8988T (cell line): ENCODE measurements at regions not wholly inside any gene's neighbourhood (a gene's known extent, or its start where the extent isn't known, plus 50 kb on each side); places are given as distances from the start of the nearest gene placed in this dataset.

Source experiments
- DNase-seq: peaks from one replicate; pipeline ENCODE4 v3.0.0; 2011

DNA sequence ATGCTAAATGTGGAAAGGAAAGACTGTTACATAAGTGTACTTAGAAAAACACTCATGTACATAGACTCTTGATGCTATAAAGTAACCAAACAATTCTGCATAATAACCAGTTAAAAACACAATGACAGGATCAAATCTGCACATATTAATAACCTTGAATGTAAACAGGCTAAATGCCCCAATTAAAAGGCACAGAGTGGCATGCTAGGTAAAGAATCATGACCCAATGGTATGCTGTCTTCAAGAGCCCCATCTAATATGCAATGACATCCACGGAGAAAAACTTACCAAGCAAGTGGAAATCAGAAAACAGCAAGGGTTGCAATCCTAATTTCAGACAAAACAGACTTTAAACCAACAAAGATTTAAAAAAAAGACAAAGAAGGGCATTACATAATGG, 644.8 kb upstream of the PKN2 start:
- no peak for DNase-seq

DNA sequence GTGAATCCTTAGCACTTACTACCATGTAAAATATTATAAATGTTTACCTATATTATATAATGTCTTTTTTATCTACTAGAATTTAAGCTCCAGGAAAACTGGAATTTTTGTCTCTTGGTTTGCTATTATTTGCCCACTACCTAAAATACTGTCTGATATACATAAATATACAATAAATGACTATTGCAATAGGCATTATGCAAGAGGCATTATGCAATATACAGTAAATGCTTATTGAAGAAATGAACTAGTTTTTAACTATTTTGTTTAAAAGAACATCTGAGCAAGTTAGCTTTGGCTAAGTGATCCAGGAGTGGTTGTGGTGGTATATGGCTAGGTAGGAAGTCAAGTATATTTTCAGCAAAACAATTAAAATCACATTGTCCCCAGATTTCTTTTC, 640.2 kb upstream of the PKN2 start:
- no peak for DNase-seq

DNA sequence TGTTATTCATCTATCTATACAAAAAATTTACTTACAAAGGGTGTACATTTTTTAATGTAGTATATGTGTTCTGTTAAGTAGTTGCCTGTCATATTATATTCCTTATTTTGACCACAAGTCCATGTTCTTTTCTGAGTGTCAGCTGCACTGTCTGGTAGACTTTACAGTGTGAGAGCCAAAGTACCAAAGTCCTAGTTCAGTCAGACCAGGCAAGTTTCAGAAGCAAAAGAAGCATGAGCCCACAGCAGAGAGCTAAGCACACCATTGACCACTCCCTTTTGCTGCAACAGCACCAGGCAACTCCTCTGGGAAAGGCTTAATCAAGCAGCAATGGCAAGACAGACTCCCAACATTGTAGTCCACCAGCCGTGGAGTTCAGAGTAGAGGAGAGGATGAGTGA, 631.9 kb upstream of the PKN2 start:
- no peak for DNase-seq

DNA sequence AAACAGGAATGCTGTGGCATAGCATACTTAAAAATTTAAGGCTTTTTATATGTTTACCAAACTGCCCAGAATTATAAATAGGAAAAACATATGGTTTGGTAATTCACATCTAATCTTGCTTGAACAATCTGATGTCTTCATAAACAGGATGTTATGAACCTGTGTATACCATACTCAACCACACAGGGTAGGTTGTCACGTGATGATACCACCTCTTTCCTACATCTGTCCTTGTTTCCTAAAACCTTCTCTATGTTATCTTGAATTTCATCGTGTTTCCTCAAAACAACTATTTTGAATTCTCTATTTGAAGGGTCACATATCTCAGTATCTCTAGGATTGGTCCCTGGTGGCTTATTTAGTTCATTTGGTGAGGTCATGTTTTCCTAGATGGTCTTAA, 631.0 kb upstream of the PKN2 start:
- DNase-seq, result no peak

DNA sequence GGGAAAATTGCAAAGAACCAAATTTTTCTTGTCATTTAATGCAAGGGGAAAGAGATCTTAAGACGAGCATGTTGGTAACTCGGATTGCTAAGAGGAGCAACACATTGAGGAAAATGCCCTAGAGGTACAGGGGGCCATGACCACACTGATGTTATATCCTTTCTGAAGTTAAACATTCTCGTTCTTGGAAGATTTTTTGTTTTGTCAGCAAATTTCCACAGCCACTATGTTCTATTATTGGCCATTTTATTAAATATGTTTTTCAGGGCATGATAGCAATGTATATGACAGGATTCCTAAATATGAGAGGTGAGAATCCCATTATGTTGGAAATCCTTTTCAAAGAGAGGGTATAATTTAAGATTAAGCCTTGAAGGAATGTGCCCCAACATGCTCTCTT, 627.2 kb upstream of the PKN2 start:
- DNase-seq, result no peak

DNA sequence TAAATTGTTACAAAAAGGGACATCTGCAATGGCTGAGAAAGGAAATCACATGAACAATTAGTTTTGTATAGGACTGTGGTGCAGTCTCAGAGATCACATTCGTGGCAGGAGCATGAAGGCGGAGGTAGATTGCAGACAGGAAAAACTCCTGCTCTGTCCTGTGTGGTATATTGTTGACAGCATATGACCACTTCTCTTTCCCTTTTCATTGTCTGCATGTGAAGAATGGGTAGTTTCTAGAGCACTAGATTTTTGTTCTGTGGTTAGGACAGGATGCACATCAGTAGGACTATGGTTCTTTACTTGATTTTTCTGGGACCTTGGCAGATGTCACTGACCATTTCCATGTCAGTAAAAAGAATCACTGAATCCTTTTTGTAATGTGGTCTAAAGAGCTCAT, 625.9 kb upstream of the PKN2 start:
- no peak for DNase-seq

DNA sequence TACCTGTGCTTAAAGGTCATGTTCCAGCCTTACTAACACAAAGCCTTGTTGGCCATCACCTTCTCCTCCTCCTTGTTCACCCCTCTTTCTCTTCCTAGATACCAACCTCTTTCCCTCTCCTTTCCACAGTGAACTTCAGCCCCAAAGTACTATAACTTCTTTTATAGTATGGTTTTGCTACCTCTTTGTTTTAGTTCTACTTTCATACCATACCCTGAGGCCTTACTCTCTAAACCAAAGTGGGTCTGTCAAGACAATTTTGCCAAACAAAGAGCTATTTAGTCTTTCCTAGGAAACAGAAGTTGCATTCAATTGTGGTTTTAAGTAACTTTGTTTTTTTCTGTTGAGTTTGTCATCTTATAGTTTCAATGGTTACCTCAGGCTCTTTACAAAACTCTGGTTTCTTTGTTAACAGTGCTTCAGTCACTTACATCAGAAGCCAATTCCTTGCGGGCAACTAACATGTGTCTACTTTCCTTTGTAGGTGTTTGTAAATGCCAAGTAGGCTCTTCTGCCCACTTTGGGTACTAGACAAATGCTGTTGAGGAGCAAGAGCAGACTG, 623.9 kb upstream of the PKN2 start:
- no peak for DNase-seq

DNA sequence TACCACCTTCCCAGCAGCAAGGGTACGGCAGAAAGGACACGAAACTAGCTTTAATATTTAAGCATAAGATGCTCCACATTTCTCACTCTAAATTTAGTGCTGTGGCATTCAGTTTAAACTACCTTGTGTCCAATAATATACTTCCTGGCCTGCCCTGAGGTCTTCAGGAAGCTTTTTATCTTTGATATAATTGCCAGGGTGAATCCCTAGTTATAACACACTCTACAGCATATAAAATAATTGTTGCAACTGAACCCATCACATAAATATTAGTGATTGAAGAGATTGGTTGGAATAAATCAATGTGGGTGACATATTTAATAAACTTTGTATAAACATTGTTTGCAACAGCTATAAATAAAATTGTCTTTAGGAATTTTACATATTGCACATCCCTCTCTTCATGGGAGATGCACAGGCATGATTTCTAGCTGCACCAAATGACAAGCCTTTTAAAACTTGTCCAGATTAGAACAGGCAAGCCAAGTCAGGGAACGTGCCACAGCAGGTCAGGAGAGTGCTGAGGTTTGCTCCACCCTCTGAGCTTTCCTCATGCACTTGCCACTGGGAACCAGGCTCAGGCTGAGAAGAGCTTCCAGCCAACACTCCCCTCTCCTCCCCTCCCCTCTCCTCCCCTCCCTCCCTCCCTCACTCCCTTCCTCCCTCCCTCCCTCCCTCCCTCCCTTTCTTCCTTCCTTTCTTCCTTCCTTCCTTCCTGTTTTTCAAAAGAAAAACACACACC, 623.2 kb upstream of the PKN2 start:
- DNase-seq, result no peak

DNA sequence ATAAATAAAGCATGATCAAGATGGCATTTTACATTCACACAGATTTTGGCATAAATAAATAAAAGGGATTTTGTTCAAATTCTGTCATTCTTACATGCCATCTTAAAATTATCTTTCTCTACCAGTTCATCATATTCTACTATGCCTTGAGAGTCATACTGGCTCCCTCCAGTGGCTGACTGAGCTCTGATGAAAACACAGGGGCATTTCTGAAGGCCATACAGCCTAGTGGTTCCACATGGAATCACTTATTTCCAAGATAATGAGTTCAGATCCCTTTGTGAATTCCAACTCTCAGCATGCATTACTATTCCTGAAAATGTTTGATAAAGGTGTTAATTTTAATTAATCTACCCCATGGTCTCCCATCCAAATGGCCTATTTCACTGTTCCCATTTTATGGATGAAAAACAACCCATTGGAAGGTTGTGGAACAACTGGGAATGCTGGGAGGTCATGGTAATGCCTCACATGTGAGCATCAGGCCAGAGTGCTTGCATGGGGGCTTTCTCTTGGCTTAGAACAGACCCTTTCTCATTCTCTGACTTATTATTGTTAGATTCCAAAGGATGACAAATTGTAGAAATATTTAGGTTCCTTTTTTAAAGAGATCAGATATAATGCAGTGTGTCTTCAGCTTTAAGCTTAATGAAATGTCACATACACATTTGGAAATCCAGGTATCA, 622.4 kb upstream of the PKN2 start:
- DNase-seq, result peak; percentile 19

DNA sequence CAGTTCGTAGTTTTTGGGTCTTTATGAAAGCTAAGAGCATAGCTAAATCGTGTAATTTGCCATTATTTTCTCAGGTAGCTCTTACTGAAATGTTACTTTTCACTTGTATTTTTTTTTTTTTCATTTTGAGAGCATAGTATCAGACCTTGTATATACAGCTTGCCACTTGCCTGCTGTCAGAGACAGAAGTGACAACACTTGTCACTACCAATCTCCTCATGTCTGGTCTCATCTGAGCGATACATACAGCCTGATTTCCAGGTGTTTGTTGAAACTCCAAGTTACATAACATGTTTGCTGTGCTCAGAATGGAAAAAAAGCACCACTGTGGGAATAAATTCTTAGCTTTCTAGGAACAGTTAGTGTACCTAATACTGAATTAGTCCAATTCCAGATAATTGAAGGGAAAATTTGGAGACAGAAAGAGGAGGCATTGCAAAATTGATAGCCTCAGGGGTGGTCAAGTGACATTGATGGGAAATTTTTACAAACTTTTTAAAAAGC, 621.4 kb upstream of the PKN2 start:
- DNase-seq, result no peak

DNA sequence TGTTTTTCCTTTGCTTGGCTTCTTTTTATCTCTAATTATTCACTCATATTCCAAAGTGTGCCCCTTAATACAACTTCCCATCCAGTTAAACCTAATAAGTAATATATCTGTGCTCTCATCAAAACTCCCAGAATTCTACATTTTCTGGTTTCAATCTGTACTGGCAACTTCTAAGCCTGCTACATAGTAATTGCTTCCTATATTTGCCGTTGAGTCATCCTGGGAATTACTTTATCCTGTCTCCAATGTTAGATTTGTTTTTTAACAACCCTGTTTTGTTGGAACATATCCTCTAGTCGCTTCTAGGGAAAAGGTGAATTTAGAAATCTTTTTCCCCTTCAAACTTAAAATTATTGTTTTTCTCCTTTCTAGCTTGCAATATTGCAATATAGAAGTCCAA, 620.5 kb upstream of the PKN2 start:
- DNase-seq, result no peak

DNA sequence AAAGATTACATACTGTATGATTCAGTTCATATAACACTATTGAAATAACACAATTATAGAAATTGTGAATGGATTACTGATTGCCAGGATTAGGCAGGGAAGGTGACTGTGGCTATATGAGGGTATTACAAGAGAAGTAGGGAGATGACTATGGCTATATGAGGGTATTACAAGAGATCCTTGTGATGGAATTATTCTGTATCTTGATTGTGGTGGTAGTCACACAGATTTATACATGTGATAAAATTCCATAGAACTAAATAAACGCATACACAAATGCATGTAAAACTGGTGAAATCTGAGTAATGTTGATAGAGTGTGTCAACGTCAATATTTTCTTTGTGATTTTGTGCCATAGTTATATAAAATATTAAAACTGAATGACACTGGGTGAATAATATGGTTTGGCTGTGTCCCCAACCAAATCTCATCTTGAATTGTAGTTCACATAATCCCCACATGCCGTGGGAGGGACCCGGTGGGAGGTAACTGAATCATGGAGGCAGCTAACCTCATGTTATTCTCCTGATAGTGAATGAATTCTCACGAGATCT, 615.6 kb upstream of the PKN2 start:
- DNase-seq, result no peak

DNA sequence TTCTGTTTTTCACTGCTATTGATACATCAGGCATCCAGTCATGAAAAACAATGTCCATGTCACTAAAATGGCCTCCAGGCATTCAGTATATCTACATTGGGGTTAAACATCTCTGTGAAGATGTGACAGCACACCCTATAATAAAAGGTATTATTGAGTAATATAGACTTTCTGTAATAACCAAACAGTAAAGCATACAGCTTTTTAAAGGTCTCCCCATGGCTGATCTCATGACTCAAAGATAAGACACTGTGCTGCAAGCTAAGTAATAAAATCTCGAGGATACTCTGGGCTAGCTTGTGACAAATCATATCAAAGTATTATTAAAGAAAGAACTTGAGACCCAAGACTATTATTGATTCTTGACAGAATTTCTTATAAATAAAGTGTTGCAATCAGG, 613.1 kb upstream of the PKN2 start:
- DNase-seq, result no peak

DNA sequence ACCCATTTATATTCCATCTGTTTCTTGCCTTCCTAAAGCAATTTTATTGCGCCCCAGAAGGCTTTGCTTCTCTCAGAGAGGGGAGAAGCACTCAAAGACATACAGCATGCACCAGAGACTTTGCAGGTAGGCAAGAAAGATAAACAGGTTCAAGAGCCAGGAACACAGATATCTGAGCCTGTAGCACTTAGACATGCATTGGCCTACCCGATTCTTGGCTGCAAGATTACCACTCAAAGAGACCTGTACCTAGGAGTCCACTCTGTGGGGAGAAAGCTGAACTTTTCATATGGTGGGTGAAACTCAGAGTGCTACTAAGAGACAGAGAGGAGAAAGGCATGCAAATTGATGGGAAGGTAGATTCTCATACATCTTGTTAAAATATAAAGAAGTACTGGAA, 609.4 kb upstream of the PKN2 start:
- DNase-seq, result no peak

DNA sequence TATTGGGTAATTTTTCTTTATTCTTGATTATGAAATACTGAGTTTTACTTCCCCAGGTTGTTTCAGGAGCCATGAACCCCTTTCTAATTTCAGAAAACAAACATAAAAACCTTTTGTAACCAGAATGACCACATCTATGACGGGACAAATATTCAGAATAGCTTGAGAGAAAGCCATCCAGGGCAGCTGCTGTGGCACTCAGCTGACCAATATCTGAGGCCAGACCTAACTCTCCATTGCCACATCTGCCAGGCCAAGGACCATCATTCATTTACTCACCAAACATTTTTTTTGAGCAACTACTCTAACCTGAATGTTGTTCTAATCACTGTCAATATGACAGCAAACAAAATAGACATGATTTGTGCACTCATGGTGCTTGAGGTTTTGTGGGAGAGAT, 608.3 kb upstream of the PKN2 start:
- DNase-seq, result no peak

DNA sequence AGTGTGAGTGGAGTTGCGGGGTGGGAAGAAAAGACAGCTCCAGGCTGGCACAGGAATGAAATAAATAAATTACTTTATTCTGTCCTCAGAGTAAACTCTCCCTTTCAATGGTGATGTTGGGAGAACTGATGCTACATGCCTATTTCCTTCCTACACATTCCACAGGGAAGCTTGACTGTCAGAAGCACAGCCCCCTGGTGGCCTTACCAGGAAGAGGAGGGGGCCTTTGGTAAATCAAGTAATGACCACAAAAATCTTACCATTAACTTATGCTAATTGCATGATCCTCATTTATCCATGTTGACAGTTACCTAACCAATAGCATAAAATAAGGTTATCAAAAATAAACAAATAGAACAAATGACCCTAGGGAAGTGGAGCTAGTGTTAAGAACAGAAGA, 605.0 kb upstream of the PKN2 start:
- DNase-seq, result peak; percentile 3

DNA sequence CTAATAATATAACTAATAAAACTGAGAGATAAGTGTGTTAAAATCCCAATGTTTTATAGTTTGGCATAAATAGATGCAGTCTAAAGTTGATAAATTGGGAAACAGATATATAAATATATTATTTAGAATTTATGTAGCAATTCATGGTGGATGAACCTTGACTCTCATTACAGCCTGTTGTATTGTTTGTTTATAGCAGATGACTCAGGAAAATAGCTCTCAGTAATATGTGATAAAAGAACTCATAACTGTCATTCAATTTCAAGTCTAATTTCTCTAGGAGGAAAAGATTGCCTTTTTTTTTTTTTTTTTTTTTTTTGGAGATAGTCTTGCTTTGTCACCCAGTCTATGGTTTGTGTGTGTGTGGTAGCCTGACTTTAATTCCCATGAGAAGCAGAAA, 603.2 kb upstream of the PKN2 start:
- no peak for DNase-seq

DNA sequence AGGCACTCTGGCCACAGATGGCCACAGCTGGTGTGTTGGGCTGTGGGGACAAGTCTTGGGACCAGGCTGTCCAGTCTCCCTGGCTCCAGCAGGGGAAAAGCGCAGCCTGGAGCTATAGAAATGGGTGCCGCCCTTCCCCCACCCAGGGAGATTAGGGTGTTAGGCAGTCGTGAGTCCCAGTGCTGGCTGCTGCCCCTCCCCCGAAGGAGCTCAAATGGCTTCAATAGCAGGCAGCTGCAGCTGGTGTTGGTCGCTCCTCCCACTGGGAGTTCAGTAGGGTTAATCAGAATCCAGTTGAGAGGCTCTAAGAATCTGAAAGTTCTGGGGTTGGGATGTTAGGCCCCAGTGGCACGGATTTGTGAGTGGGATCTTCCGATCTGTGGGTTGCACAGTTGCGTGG, 595.6 kb upstream of the PKN2 start:
- no peak for DNase-seq

DNA sequence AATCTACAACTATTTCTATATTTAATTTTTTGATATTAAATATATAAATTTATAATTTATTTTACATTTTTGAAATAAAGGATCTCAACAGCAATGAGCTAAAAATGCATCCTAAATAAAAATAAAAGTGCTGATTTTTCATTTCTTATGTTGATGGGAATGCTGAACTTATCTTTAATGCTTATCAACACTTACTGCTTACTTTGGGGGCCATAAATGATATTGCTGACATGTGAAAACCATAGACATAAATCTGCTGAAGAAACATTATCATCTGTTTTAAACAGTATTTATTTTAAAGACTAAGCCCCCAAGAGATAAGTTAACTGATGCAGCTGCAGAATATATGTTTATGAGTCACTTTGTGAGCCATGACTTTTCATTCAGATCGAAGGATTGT, 594.1 kb upstream of the PKN2 start:
- DNase-seq, result no peak

DNA sequence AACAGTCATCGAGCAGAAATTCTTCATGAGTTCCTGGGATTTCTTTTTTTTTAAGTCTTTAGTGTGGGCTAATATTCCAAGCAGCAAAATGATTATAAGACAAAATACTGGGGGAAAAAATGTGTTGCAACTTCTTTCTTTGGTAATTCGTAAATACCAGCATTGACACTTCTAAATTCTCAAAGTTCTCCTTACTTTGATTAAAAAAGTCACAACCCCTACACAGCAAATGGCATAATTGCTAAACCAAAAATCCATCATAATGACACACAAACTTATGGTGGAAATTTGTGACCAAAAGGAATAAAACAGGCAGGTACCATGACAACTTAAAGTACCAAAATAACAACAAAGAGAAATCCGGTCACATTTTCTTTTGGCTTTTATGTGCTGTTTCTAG, 585.2 kb upstream of the PKN2 start:
- no peak for DNase-seq

DNA sequence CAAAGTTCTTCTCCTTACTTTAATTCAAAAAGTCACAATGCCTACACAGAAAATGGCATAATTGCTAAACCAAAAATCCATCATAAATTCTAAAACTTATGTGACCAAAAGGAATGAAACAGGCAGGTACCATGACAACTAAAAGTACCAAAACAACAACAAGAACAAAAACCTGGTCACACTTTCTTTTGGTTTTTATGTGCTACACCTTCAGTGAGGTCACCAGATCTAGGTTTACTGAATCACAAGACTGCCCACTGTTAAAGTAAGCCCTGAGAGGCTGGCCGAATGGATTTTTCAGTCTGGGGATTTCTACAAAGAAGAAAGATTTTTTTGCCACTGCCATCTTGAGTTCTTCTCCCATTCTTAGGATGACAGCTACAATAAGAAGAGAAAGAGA, 583.0 kb upstream of the PKN2 start:
- DNase-seq, result no peak

DNA sequence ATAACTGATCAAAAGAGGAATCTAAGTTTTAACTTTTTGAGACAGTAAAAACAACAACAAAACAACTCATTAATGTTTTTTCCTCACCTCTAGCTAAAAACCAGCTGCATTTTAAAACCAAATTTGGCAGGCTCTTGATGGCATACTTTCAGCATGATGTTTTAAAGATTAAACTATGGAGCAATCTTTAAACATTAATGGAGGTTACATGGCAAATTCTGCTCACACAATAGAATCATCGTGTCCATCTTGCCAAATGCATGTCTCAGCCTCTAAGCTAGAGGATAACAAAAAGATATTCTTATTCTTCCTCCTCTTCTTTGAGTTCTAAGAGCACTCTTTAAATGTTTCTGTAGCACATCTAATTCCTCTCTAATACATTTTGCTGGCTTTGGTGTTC, 579.8 kb upstream of the PKN2 start:
- no peak for DNase-seq

DNA sequence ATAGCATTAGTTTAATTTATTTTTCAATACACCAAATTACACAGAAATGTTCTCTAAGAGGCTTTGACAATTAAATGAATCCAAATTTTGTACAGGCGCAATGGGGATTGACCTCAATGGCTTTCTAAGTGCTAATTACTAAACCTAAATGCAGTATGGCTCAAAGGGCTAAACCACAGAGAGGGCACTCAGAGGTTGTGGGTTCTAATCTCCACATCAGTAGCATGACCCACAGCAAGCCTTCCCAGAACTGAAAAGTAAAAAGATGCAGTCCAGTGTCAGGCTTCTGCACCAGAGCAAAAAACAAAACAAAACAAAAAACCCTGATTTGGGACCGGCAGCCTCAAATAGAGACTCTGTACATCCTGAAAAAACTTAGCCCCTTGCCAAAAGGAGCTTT, 579.2 kb upstream of the PKN2 start:
- DNase-seq, result no peak

DNA sequence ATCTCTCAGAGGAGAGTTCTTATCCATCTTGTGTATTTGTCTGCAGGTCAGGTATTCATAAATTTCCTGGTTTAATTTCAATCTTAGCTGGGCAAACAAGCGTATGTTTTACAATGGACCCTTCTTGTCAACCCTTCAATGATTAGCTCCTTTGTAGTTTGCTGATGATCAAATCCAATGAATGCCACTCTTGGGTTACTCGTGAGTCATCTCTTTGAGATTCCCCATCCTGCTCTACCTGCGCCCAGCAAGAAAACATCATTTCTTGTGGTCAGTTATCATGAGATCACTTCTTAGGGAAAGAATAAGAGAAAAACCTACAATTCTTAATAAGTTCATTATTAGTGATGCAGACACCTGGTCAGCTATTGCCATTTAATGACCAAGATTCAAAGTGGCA, 572.3 kb upstream of the PKN2 start:
- no peak for DNase-seq
